ENCODE measurements at regions not wholly inside any gene's neighbourhood (a gene's known extent, or its start where the extent isn't known, plus 50 kb on each side); places are given as distances from the start of the nearest gene placed in this dataset.
A peak's percentile ranks its signal among the peaks of the same experiment; 100 is the strongest.

GRCh38 chr3:170751899-170752293 lies 118.1 kb downstream of the RPL22L1 start:
- FAIRE-seq (no peak), ATAC-seq (no peak; the same call in 2 of the 3 replicates), DNase-seq (ENCODE audit: extremely low read depth in 1 of 4, low spot score in 3 of 4) (no peak)
- Histone ChIP-seq H3K36me3 (ENCODE audit: control insufficient read depth, insufficient read depth, low read length) (no peaks in the 10 kb centered on the region), H3K27ac (ENCODE audit: extremely low read depth, low read depth, low read length) (no peak overlapping the region), H3K9me1 (ENCODE audit: control insufficient read depth, insufficient read depth, low read length) (no peaks in the 10 kb centered on the region), H4K20me1 (replicated peaks; ENCODE audit: control insufficient read depth, insufficient read depth, low read length) (no peaks in the 10 kb centered on the region), H3K9me3 (replicated peaks; ENCODE audit: control insufficient read depth, insufficient read depth, low read depth, low read length) (no peaks in the 10 kb centered on the region), H3K79me2 (ENCODE audit: control insufficient read depth, insufficient read depth, low read length) (no peaks in the 10 kb centered on the region), H3K9ac (ENCODE audit: insufficient read depth in 1 of 2, low read depth in 2 of 2, low read length in 2 of 2) (no peak overlapping the region), H3K4me3 (no peak overlapping the region), H2AFZ (ENCODE audit: low read depth, low read length) (no peak overlapping the region), H3K27me3 (ENCODE audit: control insufficient read depth in 2 of 2, insufficient read depth in 2 of 2, low read length in 2 of 2) (no peaks in the 10 kb centered on the region), H3K4me1 (replicated peaks in 1 of 2; ENCODE audit: control insufficient read depth in 2 of 2, insufficient read depth in 2 of 2, low read length in 2 of 2) (peaks cover 0 to 26% of the 10 kb centered on the region in 2 experiments; a peak in 4 of 5 replicates), H3K4me2 (ENCODE audit: insufficient read depth, low read length) (no peak overlapping the region)
- TF ChIP-seq CSDE1 (IDR thresholded peaks at IDR 0.05), result no peak
- TF ChIP-seq CXXC5 (CRISPR knock-in tag; IDR thresholded peaks at IDR 0.05), result 0 out of 2 replicates have a peak, but pooled peaks have one; percentile 14
- no peak for TF ChIP-seq ZBTB49 (CRISPR knock-in tag; IDR thresholded peaks at IDR 0.05; ENCODE audit: borderline replicate concordance)
- TF ChIP-seq TFAM (CRISPR knock-in tag; conservative IDR thresholded peaks at IDR 0.05), result no peak
- 0 out of 2 replicates have a peak, but pooled peaks have one; percentile 4 for TF ChIP-seq MAFF (IDR thresholded peaks at IDR 0.05; ENCODE audit: low read length)
- TF ChIP-seq C11orf30 (IDR thresholded peaks at IDR 0.05; ENCODE audit: low read depth), result peak; percentile 40; the same call in 1 of the 2 replicates
- peak; percentile 50 for TF ChIP-seq ZNF316 (IDR thresholded peaks at IDR 0.05)
- no peak for TF ChIP-seq ZBTB17 (CRISPR knock-in tag; IDR thresholded peaks at IDR 0.05)
- TF ChIP-seq ATF1 (CRISPR knock-in tag; IDR thresholded peaks at IDR 0.05), result no peak
- TF ChIP-seq ATF1 (tag; IDR thresholded peaks at IDR 0.05), result no peak
- TF ChIP-seq BRD9 (IDR thresholded peaks at IDR 0.05; ENCODE audit: low read depth, partially characterized antibody), result no peak
- TF ChIP-seq ZNF780A (CRISPR knock-in tag; IDR thresholded peaks at IDR 0.05), result no peak
- 0 out of 2 replicates have a peak, but pooled peaks have one; percentile 11 for TF ChIP-seq ZNF395 (CRISPR knock-in tag; IDR thresholded peaks at IDR 0.05)
- TF ChIP-seq CBX1 (IDR thresholded peaks at IDR 0.05; ENCODE audit: low read depth), result no peak
- ChIA-PET POLR2A (interaction anchor here (0.9 to 1.0 kb wide), 3 partner anchors 9 to 13 kb away, joined by 3 to 4 read pairs (median 3); no protein-coding TSS in a partner anchor), CTCF (ENCODE audit: low intra/inter-chr PET ratio) (no interaction called here)
- intact Hi-C loops (cut with micrococcal nuclease) (no loop called here), in situ Hi-C loops (cut with MboI) (no loop called here)
- no TSS peak for BruUV-seq (replicated peaks)

Measured in K562 (cell line).